C4-2B (cell line): ENCODE measurements at regions not wholly inside any gene's neighbourhood (a gene's known extent, or its start where the extent isn't known, plus 50 kb on each side); places are given as distances from the start of the nearest gene placed in this dataset.

Experiments
- ZFX ChIP-seq: fragments of 450-650 bp; IDR thresholded peaks from 2 replicates; pipeline ENCODE4 v1.6.1; 2017
- TF ChIP-seq, protein P1 (sequence below): fragments of 450-650 bp; conservative IDR thresholded peaks from 2 replicates; pipeline ENCODE4 v1.5.1; 2017; ENCODE audit warnings: mild to moderate bottlenecking

DNA sequence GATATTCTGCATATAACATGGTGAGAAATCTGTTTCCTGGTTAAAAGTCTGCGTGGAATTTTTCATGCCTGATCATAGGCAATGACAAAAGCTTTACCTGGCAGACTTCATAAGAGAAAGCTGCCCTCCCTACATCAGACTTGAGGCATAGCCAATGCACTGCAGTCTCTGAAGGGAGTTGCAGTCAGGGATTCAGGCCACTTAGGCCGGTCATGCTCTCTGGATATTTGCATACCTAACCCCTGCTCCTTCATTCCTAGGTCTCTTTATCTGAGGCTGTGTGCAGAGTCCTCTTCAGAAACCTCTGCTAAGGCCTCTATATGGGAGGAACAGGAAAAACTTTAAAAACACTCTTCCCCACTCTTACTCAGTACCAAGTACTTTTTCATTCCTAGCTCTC, 287.4 kb downstream of the PCDH17 start:
- TF ChIP-seq, protein P1, sequence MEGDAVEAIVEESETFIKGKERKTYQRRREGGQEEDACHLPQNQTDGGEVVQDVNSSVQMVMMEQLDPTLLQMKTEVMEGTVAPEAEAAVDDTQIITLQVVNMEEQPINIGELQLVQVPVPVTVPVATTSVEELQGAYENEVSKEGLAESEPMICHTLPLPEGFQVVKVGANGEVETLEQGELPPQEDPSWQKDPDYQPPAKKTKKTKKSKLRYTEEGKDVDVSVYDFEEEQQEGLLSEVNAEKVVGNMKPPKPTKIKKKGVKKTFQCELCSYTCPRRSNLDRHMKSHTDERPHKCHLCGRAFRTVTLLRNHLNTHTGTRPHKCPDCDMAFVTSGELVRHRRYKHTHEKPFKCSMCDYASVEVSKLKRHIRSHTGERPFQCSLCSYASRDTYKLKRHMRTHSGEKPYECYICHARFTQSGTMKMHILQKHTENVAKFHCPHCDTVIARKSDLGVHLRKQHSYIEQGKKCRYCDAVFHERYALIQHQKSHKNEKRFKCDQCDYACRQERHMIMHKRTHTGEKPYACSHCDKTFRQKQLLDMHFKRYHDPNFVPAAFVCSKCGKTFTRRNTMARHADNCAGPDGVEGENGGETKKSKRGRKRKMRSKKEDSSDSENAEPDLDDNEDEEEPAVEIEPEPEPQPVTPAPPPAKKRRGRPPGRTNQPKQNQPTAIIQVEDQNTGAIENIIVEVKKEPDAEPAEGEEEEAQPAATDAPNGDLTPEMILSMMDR, result no peak
- TF ChIP-seq ZFX, result no peak
